Lower leg skin (tissue), 3 donors: ENCODE measurements at regions not wholly inside any gene's neighbourhood (a gene's known extent, or its start where the extent isn't known, plus 50 kb on each side); places are given as distances from the start of the nearest gene placed in this dataset.

Source experiments
- POLR2A ChIP-seq, 2 donors: fragments of 450-650 bp; IDR thresholded peaks; one replicate each; pipeline ENCODE4 v1.6.1; 2016 to 2017; ENCODE audit warnings: antibody characterized with exemption in 2 of 2, mild to moderate bottlenecking in 1 of 2, moderate library complexity in 1 of 2
- TF ChIP-seq, protein P1 (sequence below), 3 donors: fragments of 450-650 bp; IDR thresholded peaks; one replicate each; pipeline ENCODE4 v1.5.1; 2016; ENCODE audit warnings: antibody characterized with exemption in 3 of 3, mild to moderate bottlenecking in 3 of 3, moderate library complexity in 2 of 3

DNA sequence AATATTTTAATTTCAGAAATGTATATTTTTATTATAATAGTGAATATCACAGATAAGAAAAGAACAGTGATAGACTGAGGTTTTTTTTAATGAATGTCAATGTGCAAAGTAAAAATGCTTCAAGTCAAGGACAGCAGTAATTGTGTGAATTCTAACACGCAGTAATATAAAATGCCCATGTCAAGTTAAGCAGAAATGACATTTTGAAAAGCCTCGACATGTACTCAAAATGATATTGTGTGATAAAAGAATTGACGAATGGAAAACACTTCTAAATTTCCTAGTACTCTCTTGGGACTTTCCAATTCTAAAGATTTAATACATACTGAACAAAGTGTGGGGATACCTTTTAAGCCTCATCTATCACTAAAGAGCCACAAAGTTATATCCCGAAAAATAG lies 172.6 kb downstream of the SLITRK6 start:
- TF ChIP-seq, protein P1, sequence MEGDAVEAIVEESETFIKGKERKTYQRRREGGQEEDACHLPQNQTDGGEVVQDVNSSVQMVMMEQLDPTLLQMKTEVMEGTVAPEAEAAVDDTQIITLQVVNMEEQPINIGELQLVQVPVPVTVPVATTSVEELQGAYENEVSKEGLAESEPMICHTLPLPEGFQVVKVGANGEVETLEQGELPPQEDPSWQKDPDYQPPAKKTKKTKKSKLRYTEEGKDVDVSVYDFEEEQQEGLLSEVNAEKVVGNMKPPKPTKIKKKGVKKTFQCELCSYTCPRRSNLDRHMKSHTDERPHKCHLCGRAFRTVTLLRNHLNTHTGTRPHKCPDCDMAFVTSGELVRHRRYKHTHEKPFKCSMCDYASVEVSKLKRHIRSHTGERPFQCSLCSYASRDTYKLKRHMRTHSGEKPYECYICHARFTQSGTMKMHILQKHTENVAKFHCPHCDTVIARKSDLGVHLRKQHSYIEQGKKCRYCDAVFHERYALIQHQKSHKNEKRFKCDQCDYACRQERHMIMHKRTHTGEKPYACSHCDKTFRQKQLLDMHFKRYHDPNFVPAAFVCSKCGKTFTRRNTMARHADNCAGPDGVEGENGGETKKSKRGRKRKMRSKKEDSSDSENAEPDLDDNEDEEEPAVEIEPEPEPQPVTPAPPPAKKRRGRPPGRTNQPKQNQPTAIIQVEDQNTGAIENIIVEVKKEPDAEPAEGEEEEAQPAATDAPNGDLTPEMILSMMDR (IDR thresholded peaks at IDR 0.05), result no peak
- no peak for TF ChIP-seq POLR2A (IDR thresholded peaks at IDR 0.05)
